SK-N-MC (cell line): ENCODE measurements at regions not wholly inside any gene's neighbourhood (a gene's known extent, or its start where the extent isn't known, plus 50 kb on each side); places are given as distances from the start of the nearest gene placed in this dataset.

ENCODE experiments used
- DNase-seq: peaks from one replicate; pipeline ENCODE4 v3.0.0-alpha.2; 2011; ENCODE audit warnings: low read depth, low spot score
- H3K27ac ChIP-seq: fragments of 200-600 bp; sonication (generic); 2 replicates; pipeline ENCODE4 v1.5.1; 2016; ENCODE audit warnings: mixed run types
- H3K36me3 ChIP-seq: fragments of 200-600 bp; sonication (generic); 2 replicates; pipeline ENCODE4 v1.6.1; 2017; ENCODE audit warnings: antibody characterized with exemption, low read length, mixed read lengths; ENCODE audit not compliant: insufficient read depth
- H3K4me3 ChIP-seq: fragments of 200-600 bp; sonication (generic); 2 replicates; pipeline ENCODE4 v1.5.1; 2016
- H3K9ac ChIP-seq: fragments of 200-600 bp; sonication (generic); 2 replicates; pipeline ENCODE4 v1.8.0; 2017; ENCODE audit warnings: mixed run types, mixed read lengths; ENCODE audit not compliant: insufficient read length
- H3K9me3 ChIP-seq: fragments of 200-600 bp; sonication (generic); 2 replicates; pipeline ENCODE4 v1.6.1; 2017; ENCODE audit warnings: low read depth, mild to moderate bottlenecking, antibody characterized with exemption, low read length, moderate library complexity, mixed read lengths
- EZH2 ChIP-seq: fragments of 200-600 bp; sonication (generic); IDR thresholded peaks from one replicate; pipeline ENCODE4 v1.6.1; 2017; ENCODE audit warnings: antibody characterized with exemption
- FOXP2 ChIP-seq: optimal IDR thresholded peaks from 2 replicates; pipeline ENCODE3; 2011; ENCODE audit warnings: mild to moderate bottlenecking, moderate library complexity; ENCODE audit not compliant: insufficient read depth; ENCODE audit errors: extremely low read length, control extremely low read depth
- POLR2AphosphoS5 ChIP-seq: IDR thresholded peaks from 2 replicates; pipeline ENCODE4 v1.6.1; 2012; ENCODE audit warnings: mild to moderate bottlenecking, low read depth, low read length, borderline replicate concordance

DNA sequence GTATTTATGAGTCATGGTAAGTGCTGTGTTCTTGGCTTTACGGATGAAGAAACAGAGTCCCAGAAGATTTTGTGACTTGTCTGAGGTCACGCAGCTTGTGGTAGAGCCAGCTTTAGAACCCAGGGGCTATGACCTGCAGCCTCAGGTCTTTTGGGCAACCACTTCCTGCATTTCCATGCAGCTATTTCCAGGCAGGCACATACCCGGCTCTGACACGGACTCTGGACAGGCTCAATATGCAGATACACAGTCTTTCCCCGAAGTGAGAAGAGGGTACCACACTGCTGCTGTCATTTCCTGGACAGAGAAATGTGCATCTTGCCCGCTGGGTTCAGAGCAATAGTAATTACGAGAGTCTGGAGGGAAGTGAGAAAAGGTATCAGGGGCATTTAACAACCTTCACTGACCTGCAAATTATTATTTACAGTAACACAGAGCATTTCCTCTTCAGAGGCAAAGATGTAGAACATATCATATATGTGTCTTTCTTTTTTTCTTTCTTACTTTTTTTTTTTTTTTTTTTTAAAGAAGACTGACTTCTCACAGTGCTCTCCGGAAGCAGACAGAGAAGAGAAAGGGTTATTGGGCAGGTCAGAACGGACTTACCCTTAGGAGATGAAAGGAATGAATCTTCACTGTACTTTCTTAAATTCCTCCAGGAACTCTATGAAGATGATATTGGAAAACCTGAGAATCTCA, 185.1 kb downstream of the CLIC5 start:
- DNase-seq: no peak
- no peak for TF ChIP-seq POLR2AphosphoS5
- Histone ChIP-seq H3K4me3 (no peak overlapping the region), H3K36me3 (no peaks in the 10 kb centered on the region), H3K9me3 (no peaks in the 10 kb centered on the region), H3K9ac (no peak overlapping the region), H3K27ac (no peak overlapping the region)

DNA sequence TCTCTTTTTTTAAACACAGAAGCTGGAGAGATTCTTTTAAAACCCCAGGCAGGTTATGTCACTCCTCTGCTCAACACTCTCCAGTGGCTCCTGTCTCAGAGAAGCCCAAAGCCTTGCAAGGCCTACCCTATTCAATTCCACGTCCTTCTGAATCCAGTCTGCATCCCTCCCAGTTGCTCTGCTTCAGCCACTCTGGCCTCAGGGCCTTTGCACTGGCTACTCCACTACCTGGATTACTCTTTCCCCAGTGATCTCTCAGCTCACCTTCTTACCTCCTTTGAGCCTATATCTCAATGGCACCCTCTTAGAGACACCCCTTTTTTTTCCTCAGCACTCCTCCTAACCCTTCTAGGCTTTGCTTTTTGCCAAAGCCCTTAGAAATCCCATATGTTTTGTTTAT, 185.8 kb downstream of the CLIC5 start:
- no peaks in the 10 kb centered on the region for H3K36me3 ChIP-seq
- DNase-seq: no peak

DNA sequence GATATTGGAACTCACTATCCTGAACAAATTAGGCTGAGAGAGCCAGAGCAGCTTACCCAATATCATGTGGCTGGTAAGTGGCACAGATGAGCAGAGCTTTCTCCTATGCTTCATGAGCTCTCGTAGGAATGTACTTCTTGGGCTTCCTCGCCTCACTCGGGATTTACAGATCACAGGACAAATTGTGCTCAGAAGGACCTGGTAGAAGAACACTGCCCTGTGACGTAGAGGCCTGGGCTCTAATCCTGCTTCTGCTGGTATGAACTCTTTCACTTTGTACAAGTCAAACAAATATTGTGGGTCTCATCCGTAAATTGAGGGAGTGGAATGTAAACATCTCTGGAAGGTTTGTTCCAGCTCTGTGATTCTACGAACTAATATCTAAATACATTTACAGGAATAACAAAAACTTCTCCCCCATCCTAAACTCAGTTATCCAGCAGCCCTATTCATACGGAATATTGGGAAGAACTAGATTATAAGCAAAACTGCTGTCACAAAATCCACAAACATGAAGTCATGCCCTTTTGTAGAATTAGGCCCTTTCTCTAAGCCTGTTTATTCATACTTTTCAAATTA, 187.6 kb downstream of the CLIC5 start:
- Histone ChIP-seq H3K4me3 (no peak overlapping the region), H3K36me3 (no peaks in the 10 kb centered on the region), H3K9ac (no peak overlapping the region), H3K27ac (no peak overlapping the region), H3K9me3 (no peaks in the 10 kb centered on the region)
- DNase-seq: no peak
- no peak for TF ChIP-seq FOXP2
- no peak for TF ChIP-seq EZH2
- TF ChIP-seq POLR2AphosphoS5: no peak

More for the DNA sequence above, 185.8 kb downstream of the CLIC5 start:
- TF ChIP-seq FOXP2: no peak
- TF ChIP-seq EZH2: no peak
- TF ChIP-seq POLR2AphosphoS5: no peak
- no peak overlapping the region for H3K9ac ChIP-seq
- no peaks in the 10 kb centered on the region for H3K9me3 ChIP-seq
- no peak overlapping the region for H3K4me3 ChIP-seq
- H3K27ac ChIP-seq: no peak overlapping the region

DNA sequence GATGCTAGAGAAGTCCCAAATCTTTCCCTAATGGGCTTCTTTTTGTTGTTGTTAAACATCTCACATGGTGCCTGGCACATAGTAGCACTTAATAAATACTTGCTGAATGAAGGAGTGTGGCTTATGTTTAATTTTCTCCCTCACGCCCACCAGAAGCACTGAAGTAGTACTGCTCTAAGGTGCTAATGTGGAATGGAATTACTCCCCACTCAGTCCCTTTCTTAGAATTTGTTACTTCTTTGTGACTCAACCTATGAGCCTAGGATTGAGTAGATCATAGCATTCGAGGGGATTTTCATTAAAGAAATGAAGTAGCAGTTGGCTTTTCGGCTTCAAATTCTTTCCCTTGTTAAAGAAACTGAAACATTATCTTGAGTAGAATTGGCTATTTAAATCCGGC, 192.8 kb downstream of the CLIC5 start:
- Histone ChIP-seq H3K9ac (no peak overlapping the region), H3K36me3 (no peaks in the 10 kb centered on the region), H3K9me3 (no peaks in the 10 kb centered on the region), H3K27ac (no peak overlapping the region), H3K4me3 (no peak overlapping the region)
- no peak for DNase-seq
- TF ChIP-seq EZH2 (no peak), POLR2AphosphoS5 (no peak), FOXP2 (no peak)

DNA sequence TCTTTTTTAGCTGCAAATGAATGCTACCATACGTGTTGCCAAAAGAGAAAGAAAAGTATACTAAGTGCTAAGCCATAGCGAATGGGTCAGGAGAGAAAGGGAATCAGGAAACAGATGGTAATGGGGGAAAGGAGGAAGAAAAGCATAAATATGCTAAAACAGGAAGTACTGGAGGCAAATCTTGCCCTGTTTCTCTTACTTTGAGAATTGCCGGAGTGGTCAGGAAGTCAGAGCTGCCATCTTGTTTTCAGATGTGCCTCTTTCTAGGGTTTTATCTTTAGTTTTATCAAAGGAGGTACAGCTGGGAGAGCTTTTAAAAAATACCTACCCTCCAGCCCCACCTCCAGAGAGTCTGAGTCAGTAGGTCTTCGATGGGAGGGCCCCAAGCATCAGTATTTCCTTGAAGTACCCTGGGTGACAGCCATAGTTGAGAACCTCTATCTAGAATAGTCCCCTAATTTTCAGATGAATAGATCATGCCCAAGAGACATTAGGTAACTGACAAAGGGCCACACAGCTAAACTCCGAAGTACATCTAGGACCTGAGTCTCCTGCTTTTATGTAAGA, 193.3 kb downstream of the CLIC5 start:
- Histone ChIP-seq H3K4me3 (no peak overlapping the region), H3K9ac (no peak overlapping the region), H3K9me3 (no peaks in the 10 kb centered on the region), H3K36me3 (no peaks in the 10 kb centered on the region), H3K27ac (no peak overlapping the region)
- TF ChIP-seq POLR2AphosphoS5: no peak
- TF ChIP-seq EZH2: no peak
- TF ChIP-seq FOXP2: no peak
- DNase-seq: no peak

DNA sequence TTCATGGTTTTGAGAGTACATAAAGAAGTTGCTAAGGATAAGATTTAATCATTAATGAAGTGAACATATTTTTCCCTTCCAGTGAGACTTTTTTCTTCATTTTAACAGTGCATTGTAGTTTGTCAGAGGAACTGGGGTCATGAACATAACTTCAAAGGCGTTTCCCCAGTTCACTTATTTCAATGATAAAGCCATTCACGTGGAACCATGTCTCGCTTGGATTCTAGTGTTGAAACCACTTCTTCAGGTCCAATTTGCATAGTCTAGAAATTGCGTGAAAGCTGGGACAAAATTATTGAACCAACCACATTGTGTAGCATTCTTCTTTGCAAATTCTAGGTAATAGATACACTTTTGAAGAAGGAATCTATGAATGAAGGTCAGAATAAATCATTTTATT, 197.0 kb downstream of the CLIC5 start:
- Histone ChIP-seq H3K9ac (no peak overlapping the region), H3K36me3 (no peaks in the 10 kb centered on the region), H3K9me3 (no peaks in the 10 kb centered on the region), H3K27ac (no peak overlapping the region), H3K4me3 (no peak overlapping the region)
- DNase-seq: no peak
- TF ChIP-seq FOXP2 (no peak), POLR2AphosphoS5 (no peak), EZH2 (no peak)

DNA sequence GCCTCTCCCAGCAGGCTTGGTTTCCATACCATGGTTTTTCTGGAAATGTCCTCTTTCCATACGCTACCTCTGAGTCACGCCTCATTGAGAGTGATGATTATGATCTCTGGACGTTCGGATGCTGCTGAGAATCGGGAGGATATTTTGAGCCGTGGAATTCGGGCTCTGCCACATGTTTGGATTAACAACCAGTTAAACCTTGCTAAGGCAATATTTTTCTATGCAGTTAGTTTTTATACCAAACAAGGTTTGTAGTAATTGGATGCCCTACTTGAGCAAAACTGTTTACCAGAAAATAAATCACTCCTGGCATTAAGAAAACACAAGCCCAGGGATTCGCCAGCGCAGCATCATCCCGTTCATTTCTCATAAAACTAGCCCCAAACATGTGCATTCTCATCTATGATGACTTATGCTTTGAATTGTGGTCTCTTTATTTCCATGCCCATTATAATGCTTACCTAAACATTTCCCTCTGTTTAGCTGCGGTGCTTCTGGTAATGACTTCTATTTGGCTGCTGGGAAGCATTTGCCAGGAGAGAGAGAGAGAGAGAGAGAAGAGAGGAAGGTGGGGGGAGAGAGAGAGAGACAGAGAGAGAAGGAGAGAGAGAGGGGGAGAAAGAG, 198.9 kb downstream of the CLIC5 start:
- H3K9me3 ChIP-seq: no peaks in the 10 kb centered on the region
- no peak overlapping the region for H3K9ac ChIP-seq
- TF ChIP-seq FOXP2 (no peak), EZH2 (no peak), POLR2AphosphoS5 (no peak)
- no peaks in the 10 kb centered on the region for H3K36me3 ChIP-seq
- no peak overlapping the region for H3K27ac ChIP-seq
- H3K4me3 ChIP-seq: no peak overlapping the region
- no peak for DNase-seq

DNA sequence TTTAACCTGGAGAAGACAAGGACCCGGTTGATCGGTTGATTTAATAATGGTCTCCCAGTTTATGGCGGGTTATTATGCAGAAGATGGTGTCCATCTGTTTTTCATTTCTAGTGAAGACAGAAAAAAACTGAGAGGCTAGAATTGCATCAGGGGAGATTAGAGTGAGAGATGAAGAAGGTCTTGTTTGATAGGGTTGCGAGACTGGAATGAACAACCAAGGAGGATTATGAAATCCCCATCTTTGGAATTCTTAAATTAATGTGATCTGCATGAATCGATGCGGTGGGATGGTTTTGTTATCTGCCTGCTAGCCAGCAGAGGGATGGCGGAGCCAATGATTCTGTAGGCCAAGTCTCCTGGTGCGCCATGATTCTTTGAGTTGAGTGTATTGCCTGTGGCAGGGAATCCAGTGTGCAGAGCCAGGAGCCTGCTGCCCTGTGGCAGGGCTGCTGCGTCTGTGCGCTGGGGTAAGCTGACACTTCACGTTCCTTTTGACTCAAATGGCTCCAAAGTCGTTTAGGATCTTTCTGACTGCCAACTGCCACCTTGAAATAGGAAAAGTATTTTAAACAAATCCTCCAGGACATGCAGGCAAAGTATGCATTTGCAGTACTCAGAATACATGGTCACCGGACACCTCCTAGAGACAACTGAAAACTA, 200.1 kb downstream of the CLIC5 start:
- no peak for DNase-seq
- TF ChIP-seq EZH2 (no peak), POLR2AphosphoS5 (no peak), FOXP2 (no peak)
- Histone ChIP-seq H3K27ac (peak overlapping the region; percentile 65), H3K4me3 (peak overlapping the region; percentile 20; the same call in 1 of the 2 replicates), H3K9me3 (no peaks in the 10 kb centered on the region), H3K36me3 (no peaks in the 10 kb centered on the region), H3K9ac (no peak overlapping the region)
